GM23338 (cell line): ENCODE measurements at regions not wholly inside any gene's neighbourhood (a gene's known extent, or its start where the extent isn't known, plus 50 kb on each side); places are given as distances from the start of the nearest gene placed in this dataset.

Experiments used
- CREB1 ChIP-seq: fragments of 250-450 bp; sonication (Bioruptor Pico); IDR thresholded peaks from 2 replicates; pipeline ENCODE4 v1.5.0; 2020; ENCODE audit warnings: low read depth, mild to moderate bottlenecking, moderate library complexity
- CTCF ChIP-seq, 2 experiments: fragments of 200-600 bp in 1 of 2; sonication (generic) in 1 of 2; conservative IDR thresholded peaks; 2 replicates each; pipeline versions ENCODE4 v1.5.1 to v1.6.1; 2016 to 2017; ENCODE audit warnings: antibody characterized with exemption in 2 of 2, low read depth in 2 of 2, mild to moderate bottlenecking in 2 of 2, moderate library complexity in 1 of 2
- ETS1 ChIP-seq: IDR thresholded peaks from 2 replicates; pipeline ENCODE4 v1.6.1; 2016; ENCODE audit warnings: antibody characterized with exemption
- EZH2 ChIP-seq: fragments of 200-600 bp; sonication (generic); IDR thresholded peaks from one replicate; pipeline ENCODE4 v1.8.0; 2017; ENCODE audit warnings: antibody characterized with exemption, mild to moderate bottlenecking, low read depth; ENCODE audit not compliant: unreplicated experiment
- EZH2phosphoT487 ChIP-seq: fragments of 200-600 bp; sonication (generic); IDR thresholded peaks from one replicate; pipeline ENCODE4 v1.8.1; 2018; ENCODE audit warnings: antibody characterized with exemption; ENCODE audit not compliant: unreplicated experiment
- NANOG ChIP-seq: IDR thresholded peaks from 2 replicates; pipeline ENCODE4 v1.6.1; 2016; ENCODE audit warnings: antibody characterized with exemption, borderline replicate concordance
- POLR2AphosphoS5 ChIP-seq: IDR thresholded peaks from 2 replicates; pipeline ENCODE4 v1.6.1; 2016; ENCODE audit warnings: antibody characterized with exemption, low read depth
- REST ChIP-seq: IDR thresholded peaks from one replicate; pipeline ENCODE4 v1.6.1; 2018; ENCODE audit warnings: antibody characterized with exemption; ENCODE audit not compliant: unreplicated experiment

DNA sequence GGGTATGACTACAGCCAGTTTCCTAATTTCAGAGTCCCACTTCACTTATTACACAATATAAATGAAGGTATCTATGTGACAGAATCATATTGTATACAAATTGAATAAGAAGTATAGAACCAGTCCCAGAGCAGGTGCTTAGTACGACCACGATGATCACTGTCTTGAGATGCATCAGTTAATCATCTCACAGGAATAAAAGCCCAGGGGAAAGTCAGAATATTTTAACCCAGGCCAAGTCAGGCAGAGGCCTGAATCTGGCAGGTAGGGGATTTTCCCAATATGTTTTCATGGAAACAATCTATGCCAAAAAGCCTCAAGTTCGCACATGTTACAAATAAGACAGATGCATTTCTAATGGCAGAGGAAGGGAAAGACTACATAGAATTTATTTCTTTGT is 758.4 kb downstream of the BCL11B start:
- no peak for TF ChIP-seq EZH2
- no peak for TF ChIP-seq POLR2AphosphoS5
- TF ChIP-seq CTCF (conservative IDR thresholded peaks at IDR 0.05; ENCODE audit: low read depth in 2 of 2): no peak
- TF ChIP-seq EZH2phosphoT487: no peak
- no peak for TF ChIP-seq NANOG
- TF ChIP-seq CREB1 (CRISPR knock-in tag): no peak
- no peak for TF ChIP-seq REST
- TF ChIP-seq ETS1: no peak
